ENCODE measurements at regions not wholly inside any gene's neighbourhood (a gene's known extent, or its start where the extent isn't known, plus 50 kb on each side); places are given as distances from the start of the nearest gene placed in this dataset.
"Not testable (repeated sequence)": the region's sequence is repeated elsewhere in the genome, so short reads cannot be mapped to it uniquely, and the experiment has no call there.

DNA sequence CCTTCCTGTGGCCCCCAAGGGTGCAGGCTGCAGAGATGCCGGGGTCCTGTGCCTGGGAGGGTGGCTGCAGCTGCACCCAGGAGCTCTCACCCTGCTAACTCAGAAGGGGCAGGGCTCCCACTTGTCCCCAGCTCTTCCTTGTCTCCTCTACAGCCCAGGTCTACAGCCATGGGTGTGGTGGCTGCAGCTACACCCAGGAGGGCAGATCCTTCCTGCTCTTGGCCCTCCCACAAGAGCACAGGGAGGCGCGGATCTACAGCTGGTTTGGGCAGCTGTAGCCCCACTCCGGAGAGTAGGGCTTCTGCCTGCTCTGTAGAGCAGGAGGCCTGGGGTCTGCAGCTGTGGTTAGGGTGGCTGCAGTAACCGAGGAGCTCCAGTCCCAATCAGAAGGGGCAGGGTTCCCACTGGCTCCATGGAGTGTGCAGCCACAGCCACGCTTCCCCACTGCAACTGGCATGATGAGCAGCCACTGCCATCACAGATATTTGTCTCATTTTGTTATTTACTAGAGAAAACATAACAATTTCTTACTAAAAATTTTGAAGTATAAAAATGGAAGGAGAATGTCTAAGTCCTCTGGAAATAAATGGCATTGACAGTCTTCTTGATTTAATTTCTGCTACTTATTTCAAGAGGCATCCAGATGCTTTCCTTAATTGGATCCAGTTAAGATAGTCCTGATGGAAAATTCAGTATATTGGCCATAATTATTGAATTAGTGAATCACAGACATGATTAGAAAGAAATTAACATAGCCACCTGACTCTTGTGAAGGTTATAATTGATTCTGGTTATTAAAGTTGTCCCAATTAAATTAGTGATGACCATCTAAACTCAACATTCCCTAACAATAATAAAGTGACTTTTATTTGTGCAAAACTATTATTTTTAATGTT, 233.6 kb downstream of the KCNE4 start:
- H3K4me3 ChIP-seq = no peak overlapping the region
- TF ChIP-seq EP300 (IDR thresholded peaks at IDR 0.05) = no peak
- TF ChIP-seq POLR2AphosphoS5 (IDR thresholded peaks at IDR 0.05) = no peak
- TF ChIP-seq, protein P1, sequence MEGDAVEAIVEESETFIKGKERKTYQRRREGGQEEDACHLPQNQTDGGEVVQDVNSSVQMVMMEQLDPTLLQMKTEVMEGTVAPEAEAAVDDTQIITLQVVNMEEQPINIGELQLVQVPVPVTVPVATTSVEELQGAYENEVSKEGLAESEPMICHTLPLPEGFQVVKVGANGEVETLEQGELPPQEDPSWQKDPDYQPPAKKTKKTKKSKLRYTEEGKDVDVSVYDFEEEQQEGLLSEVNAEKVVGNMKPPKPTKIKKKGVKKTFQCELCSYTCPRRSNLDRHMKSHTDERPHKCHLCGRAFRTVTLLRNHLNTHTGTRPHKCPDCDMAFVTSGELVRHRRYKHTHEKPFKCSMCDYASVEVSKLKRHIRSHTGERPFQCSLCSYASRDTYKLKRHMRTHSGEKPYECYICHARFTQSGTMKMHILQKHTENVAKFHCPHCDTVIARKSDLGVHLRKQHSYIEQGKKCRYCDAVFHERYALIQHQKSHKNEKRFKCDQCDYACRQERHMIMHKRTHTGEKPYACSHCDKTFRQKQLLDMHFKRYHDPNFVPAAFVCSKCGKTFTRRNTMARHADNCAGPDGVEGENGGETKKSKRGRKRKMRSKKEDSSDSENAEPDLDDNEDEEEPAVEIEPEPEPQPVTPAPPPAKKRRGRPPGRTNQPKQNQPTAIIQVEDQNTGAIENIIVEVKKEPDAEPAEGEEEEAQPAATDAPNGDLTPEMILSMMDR (IDR thresholded peaks at IDR 0.05) = no peak
- no peak for TF ChIP-seq POLR2A (IDR thresholded peaks at IDR 0.05)
- H3K27ac ChIP-seq = no peak overlapping the region
- H3K36me3 ChIP-seq = no peaks in the 10 kb centered on the region
- ATAC-seq = no peak
- H3K4me1 ChIP-seq = no peaks in the 10 kb centered on the region
- no peaks in the 10 kb centered on the region for H3K9me3 ChIP-seq
- WGBS, 2 donors (ENCODE audit: low coverage in 1 of 2) = 92 to 100% methylated on average over 1 to 2 of the region's 6 CpGs
- H3K27me3 ChIP-seq = no peaks in the 10 kb centered on the region

DNA sequence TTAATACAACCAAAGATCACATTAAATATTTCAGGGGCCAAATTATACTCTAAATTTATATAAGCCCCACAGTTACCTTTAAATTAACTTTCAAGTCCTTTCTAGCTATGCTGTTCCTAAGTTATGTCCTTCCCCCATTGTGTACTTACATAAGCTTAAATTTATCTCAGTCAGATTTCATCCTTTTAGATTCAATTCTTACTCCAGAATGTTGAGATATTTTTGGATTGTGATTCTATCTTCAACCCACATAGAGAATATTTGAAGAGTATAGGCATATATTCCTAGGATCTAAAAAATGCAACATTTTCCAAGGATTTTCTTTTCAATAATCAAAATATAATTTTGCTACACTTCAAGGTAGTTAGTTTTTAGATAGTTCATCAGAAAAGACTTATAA, 242.8 kb downstream of the KCNE4 start:
- Histone ChIP-seq H3K9me3 (peaks cover 0 to 15% (median 0%) of the 10 kb centered on the region in 3 donors), H3K27me3 (no peaks in the 10 kb centered on the region), H3K4me1 (no peaks in the 10 kb centered on the region), H3K36me3 (no peaks in the 10 kb centered on the region), H3K27ac (no peak overlapping the region), H3K4me3 (no peak overlapping the region)
- ATAC-seq = no peak
- TF ChIP-seq POLR2A (IDR thresholded peaks at IDR 0.05) (no peak), POLR2AphosphoS5 (IDR thresholded peaks at IDR 0.05) (no peak), EP300 (IDR thresholded peaks at IDR 0.05) (no peak)

DNA sequence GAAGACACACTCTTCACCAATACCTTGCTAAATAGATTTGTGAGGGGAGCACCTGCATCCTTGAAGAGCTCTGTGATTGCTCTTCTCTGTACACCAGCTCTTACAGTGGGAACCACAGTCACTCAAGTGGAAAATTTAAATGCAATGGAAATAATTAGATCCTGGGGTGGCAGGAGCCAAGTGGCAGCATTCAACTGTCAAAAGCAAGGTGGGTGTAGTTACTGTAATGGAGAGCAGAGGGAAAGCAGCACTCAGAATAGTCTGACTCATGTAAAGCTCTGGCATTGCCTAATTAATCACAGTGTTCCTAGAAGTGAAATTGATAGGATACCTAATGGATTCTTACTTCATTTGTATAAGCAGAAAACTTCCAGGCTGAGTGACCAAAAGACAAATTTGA, 245.8 kb downstream of the KCNE4 start:
- H3K27ac ChIP-seq = no peak overlapping the region
- no peaks in the 10 kb centered on the region for H3K27me3 ChIP-seq
- H3K36me3 ChIP-seq = no peaks in the 10 kb centered on the region
- no peak for ATAC-seq
- TF ChIP-seq POLR2AphosphoS5 (IDR thresholded peaks at IDR 0.05) (no peak), POLR2A (IDR thresholded peaks at IDR 0.05) (no peak), EP300 (IDR thresholded peaks at IDR 0.05) (no peak)
- TF ChIP-seq, protein P1 (IDR thresholded peaks at IDR 0.05) = no peak
- H3K4me3 ChIP-seq = no peak overlapping the region
- H3K9me3 ChIP-seq = peaks cover 0 to 11% (median 0%) of the 10 kb centered on the region in 3 donors
- H3K4me1 ChIP-seq = no peaks in the 10 kb centered on the region

DNA sequence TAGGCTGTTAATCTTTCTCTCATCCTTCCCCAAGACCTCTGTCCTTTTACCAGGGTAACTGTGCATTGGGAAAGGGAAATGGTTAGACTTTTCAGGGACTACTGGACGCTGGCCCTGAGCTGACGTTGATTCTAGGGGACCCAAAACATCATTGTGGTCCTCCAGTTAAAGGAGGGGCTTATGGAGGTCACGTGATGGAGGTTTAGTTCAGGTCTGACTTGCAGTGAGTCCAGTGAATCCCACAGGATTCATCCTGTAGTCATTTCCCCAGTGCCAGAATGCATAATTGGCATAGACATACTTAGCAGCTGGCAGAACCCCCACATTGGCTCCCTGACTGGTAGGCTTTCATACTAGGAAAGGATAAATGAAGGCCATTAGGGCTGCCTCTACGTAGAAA, 246.3 kb downstream of the KCNE4 start:
- not testable (repeated sequence) for ATAC-seq, H3K27ac ChIP-seq, H3K36me3 ChIP-seq, H3K9me3 ChIP-seq, H3K4me1 ChIP-seq, H3K27me3 ChIP-seq, H3K4me3 ChIP-seq
- 100% methylated on average over 1 of the region's 4 CpGs; no CpG with 5 or more reads in 1 of the 2 donors for WGBS, 2 donors (ENCODE audit: low coverage in 1 of 2)

DNA sequence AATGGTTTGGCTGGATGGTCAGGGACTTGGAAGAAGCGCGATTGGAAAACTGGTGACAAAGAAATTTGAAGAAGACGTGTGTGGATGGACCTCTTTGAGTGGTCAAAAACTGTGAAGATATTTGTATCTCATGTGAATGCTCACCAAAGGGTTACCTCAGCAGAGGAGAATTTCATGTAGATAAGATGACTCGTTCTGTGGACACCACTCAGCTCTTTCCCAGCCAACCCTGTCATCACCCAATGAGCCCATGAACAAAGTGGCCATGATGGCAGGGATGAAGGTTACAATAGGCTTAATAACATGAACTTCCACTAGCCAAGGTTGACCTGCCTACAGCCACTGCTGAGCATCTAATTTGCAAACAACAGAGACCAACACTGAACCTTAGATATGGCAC, 248.3 kb downstream of the KCNE4 start:
- Histone ChIP-seq H3K9me3 (no peaks in the 10 kb centered on the region), H3K4me1 (no peaks in the 10 kb centered on the region), H3K36me3 (no peaks in the 10 kb centered on the region), H3K4me3 (no peak overlapping the region), H3K27ac (no peak overlapping the region), H3K27me3 (no peaks in the 10 kb centered on the region)
- 88 to 100% methylated on average over 1 to 4 of the region's 4 CpGs for WGBS, 2 donors (ENCODE audit: low coverage in 1 of 2)
- TF ChIP-seq POLR2AphosphoS5 (IDR thresholded peaks at IDR 0.05) (no peak), EP300 (IDR thresholded peaks at IDR 0.05) (no peak), POLR2A (IDR thresholded peaks at IDR 0.05) (no peak)
- TF ChIP-seq, protein P1 (IDR thresholded peaks at IDR 0.05) = no peak
- no peak for ATAC-seq

DNA sequence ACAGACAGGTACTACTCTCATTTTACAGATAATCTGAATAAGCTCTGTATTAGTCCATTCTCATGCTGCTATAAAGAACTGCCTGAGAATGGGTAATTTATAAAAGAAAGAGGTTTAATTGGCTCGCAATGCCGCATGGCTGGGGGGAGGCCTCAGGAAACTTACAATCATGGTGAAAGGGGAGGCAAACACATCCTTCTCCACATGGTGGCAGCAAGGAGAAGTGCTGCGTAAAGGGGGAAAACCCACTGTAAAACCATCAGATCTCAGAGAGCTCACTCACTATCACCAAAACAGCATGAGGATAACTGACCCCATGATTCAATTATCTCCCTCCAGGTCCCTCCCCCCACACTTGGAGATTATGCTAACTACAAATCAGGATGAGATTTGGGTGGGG, 254.4 kb downstream of the KCNE4 start:
- H3K27me3 ChIP-seq = no peaks in the 10 kb centered on the region
- WGBS, 2 donors (ENCODE audit: low coverage in 1 of 2) = 62 to 63% methylated on average over 2 to 3 of the region's 3 CpGs
- H3K4me3 ChIP-seq = no peak overlapping the region
- TF ChIP-seq EP300 (IDR thresholded peaks at IDR 0.05) = no peak
- TF ChIP-seq, protein P1 (IDR thresholded peaks at IDR 0.05) = peak in 3 of 4 experiments; percentile 10 to 48 (median 29)
- no peak for TF ChIP-seq POLR2A (IDR thresholded peaks at IDR 0.05)
- no peak for TF ChIP-seq POLR2AphosphoS5 (IDR thresholded peaks at IDR 0.05)
- no peak overlapping the region for H3K27ac ChIP-seq
- no peak for ATAC-seq
- no peaks in the 10 kb centered on the region for H3K36me3 ChIP-seq
- no peaks in the 10 kb centered on the region for H3K4me1 ChIP-seq
- no peaks in the 10 kb centered on the region for H3K9me3 ChIP-seq
